IMR-90 (cell line): ENCODE measurements at regions not wholly inside any gene's neighbourhood (a gene's known extent, or its start where the extent isn't known, plus 50 kb on each side); places are given as distances from the start of the nearest gene placed in this dataset.

Experiments used
- ATAC-seq: fragments of 200-7000 bp; cut with Tn5 transposase; 2 replicates; pipeline ENCODE4 v1.9.1; 2020; ENCODE audit warnings: low read depth, mild to moderate bottlenecking, moderate library complexity
- BruUV-seq: library from RNA; stranded (reverse); fragments of 400-500 nt; replicated peaks from 2 replicates; lab custom pipeline; 2021; lab: Mats Ljungman, UMichigan
- CTCF ChIA-PET: fragments of 300-600 bp; formaldehyde crosslinking; extraction: SDS; loops from one replicate; lab custom pipeline; 2021; ENCODE audit warnings: antibody characterized with exemption; lab: Yijun Ruan, JAX
- POLR2A ChIA-PET: fragments of 300-600 bp; sonication (Branson Sonifier 250); formaldehyde crosslinking; loops from one replicate; lab custom pipeline; 2022; ENCODE audit warnings: antibody characterized with exemption; ENCODE audit not compliant: unreplicated experiment; lab: Charles Lee
- DNase-seq: peaks from one replicate; pipeline ENCODE4 v3.0.0; 2013
- H2AFZ ChIP-seq: replicated peaks from 2 replicates; pipeline ENCODE3; 2013; ENCODE audit warnings: low read length, mild to moderate bottlenecking; ENCODE audit not compliant: poor library complexity
- H2AK5ac ChIP-seq: 2 replicates; pipeline ENCODE4 v1.6.1; 2013; ENCODE audit warnings: low read depth, low read length, inconsistent platforms
- H2AK9ac ChIP-seq: replicated peaks from 2 replicates; pipeline ENCODE3; 2013; ENCODE audit warnings: mild to moderate bottlenecking, low read depth, low read length, moderate library complexity; ENCODE audit not compliant: poor library complexity
- H2BK120ac ChIP-seq: 2 replicates; pipeline ENCODE4 v1.6.1; 2013; ENCODE audit warnings: low read depth, low read length, inconsistent platforms
- H2BK15ac ChIP-seq: 3 replicates; pipeline ENCODE4 v1.6.1; 2013; ENCODE audit warnings: low read depth, low read length, inconsistent platforms
- H2BK20ac ChIP-seq: 2 replicates; pipeline ENCODE4 v1.6.1; 2013; ENCODE audit warnings: low read depth, mild to moderate bottlenecking, inconsistent platforms, low read length, moderate library complexity
- H2BK5ac ChIP-seq: 2 replicates; pipeline ENCODE4 v1.6.1; 2013; ENCODE audit warnings: mild to moderate bottlenecking, low read depth, low read length, inconsistent platforms; ENCODE audit not compliant: poor library complexity, severe bottlenecking
- H3K14ac ChIP-seq: replicated peaks from 2 replicates; pipeline ENCODE4 v1.6.1; 2013; ENCODE audit warnings: low read depth, low read length, inconsistent platforms
- H3K18ac ChIP-seq: 2 replicates; pipeline ENCODE4 v1.6.1; 2013; ENCODE audit warnings: low read depth, low read length, control low read depth
- H3K23ac ChIP-seq: 2 replicates; pipeline ENCODE4 v1.6.1; 2013; ENCODE audit warnings: low read depth, low read length, inconsistent platforms
- H3K27ac ChIP-seq: 2 replicates; pipeline ENCODE4 v1.5.1; 2013; ENCODE audit warnings: mild to moderate bottlenecking, control low read depth, low read length; ENCODE audit not compliant: insufficient read depth
- H3K27me3 ChIP-seq: 2 replicates; pipeline ENCODE4 v1.6.1; 2013; ENCODE audit warnings: low read length; ENCODE audit not compliant: control insufficient read depth, insufficient read depth
- H3K36me3 ChIP-seq: 2 replicates; pipeline ENCODE4 v1.6.1; 2013; ENCODE audit warnings: low read length, mixed read lengths; ENCODE audit not compliant: control insufficient read depth, insufficient read depth
- H3K4ac ChIP-seq: 2 replicates; pipeline ENCODE4 v1.6.1; 2013; ENCODE audit warnings: low read depth, low read length, inconsistent platforms
- H3K4me1 ChIP-seq: 2 replicates; pipeline ENCODE4 v1.6.1; 2013; ENCODE audit warnings: low read length, mixed read lengths; ENCODE audit not compliant: control insufficient read depth, insufficient read depth
- H3K4me2 ChIP-seq: 2 replicates; pipeline ENCODE4 v1.6.1; 2013; ENCODE audit warnings: low read depth, mild to moderate bottlenecking, control low read depth, low read length, moderate library complexity
- H3K4me3 ChIP-seq: 2 replicates; pipeline ENCODE4 v1.5.1; 2013; ENCODE audit warnings: low read depth, mild to moderate bottlenecking, control low read depth, low read length, moderate library complexity; ENCODE audit not compliant: insufficient read depth
- H3K56ac ChIP-seq: 2 replicates; pipeline ENCODE4 v1.6.1; 2013; ENCODE audit warnings: low read length, inconsistent platforms; ENCODE audit not compliant: insufficient read depth; ENCODE audit errors: extremely low read depth
- H3K79me1 ChIP-seq, 2 experiments: 2 replicates each; pipeline ENCODE4 v1.6.1; 2013; ENCODE audit warnings: low read length in 2 of 2, inconsistent platforms in 1 of 2, low read depth in 1 of 2
- H3K9ac ChIP-seq: 2 replicates; pipeline ENCODE4 v1.6.1; 2013; ENCODE audit warnings: low read depth, low read length, control low read depth
- H3K9me1 ChIP-seq: 2 replicates; pipeline ENCODE4 v1.6.1; 2013; ENCODE audit warnings: low read length, inconsistent platforms; ENCODE audit not compliant: insufficient read depth
- H3K9me3 ChIP-seq: 2 replicates; pipeline ENCODE4 v1.6.1; 2013; ENCODE audit warnings: low read length; ENCODE audit not compliant: control insufficient read depth, insufficient read depth
- H4K20me1 ChIP-seq: 2 replicates; pipeline ENCODE4 v1.6.1; 2013; ENCODE audit warnings: low read length, inconsistent platforms; ENCODE audit not compliant: insufficient read depth
- H4K5ac ChIP-seq: 2 replicates; pipeline ENCODE4 v1.6.1; 2013; ENCODE audit warnings: mild to moderate bottlenecking, low read depth, low read length, control low read depth
- H4K8ac ChIP-seq, 2 experiments: 2 replicates each; pipeline ENCODE4 v1.6.1; 2013; ENCODE audit warnings: low read depth in 2 of 2, low read length in 2 of 2, control low read depth in 1 of 2, inconsistent platforms in 1 of 2
- H4K91ac ChIP-seq: 2 replicates; pipeline ENCODE4 v1.6.1; 2013; ENCODE audit warnings: low read depth, low read length, inconsistent platforms; ENCODE audit not compliant: insufficient read depth
- CEBPB ChIP-seq: IDR thresholded peaks from 2 replicates; pipeline ENCODE4 v1.6.1; 2012; ENCODE audit warnings: low read depth, low read length, improper control_type of control experiment
- MXI1 ChIP-seq: IDR thresholded peaks from 2 replicates; pipeline ENCODE4 v1.6.1; 2012; ENCODE audit warnings: low read depth, mild to moderate bottlenecking, low read length, moderate library complexity, borderline replicate concordance
- RFX5 ChIP-seq: IDR thresholded peaks from 2 replicates; pipeline ENCODE4 v1.8.0; 2012; ENCODE audit warnings: low read depth, mild to moderate bottlenecking, low read length, moderate library complexity
- WGBS, 2 experiments: methylation state at CpG; one replicate each; pipeline versions ENCODE4 v1.1.5 to v1.1.7; 2013; ENCODE audit warnings: missing lambda C conversion rate in 2 of 2; ENCODE audit not compliant: insufficient read length in 1 of 2; ENCODE audit errors: extremely low coverage in 2 of 2; 5-methylcytosine and 5-hydroxymethylcytosine counted together
- dilution Hi-C: fragments of 300-500 bp; cut with HindIII; formaldehyde crosslinking; loops from one replicate; pipeline ENCODE4 v1.14.3; 2018; ENCODE audit warnings: low sequenced_read_pairs; ENCODE audit not compliant: unreplicated experiment
- in situ Hi-C: fragments of 300-500 bp; cut with MboI; formaldehyde crosslinking; loops from 3 replicates; pipeline ENCODE4 v1.14.3; 2019; ENCODE audit warnings: low sequenced_read_pairs, inconsistent platforms, mixed read lengths
- intact Hi-C: fragments of 100-400 bp; cut with micrococcal nuclease; formaldehyde crosslinking; loops from 2 replicates; pipeline ENCODE4 v1.10.0; 2022

DNA sequence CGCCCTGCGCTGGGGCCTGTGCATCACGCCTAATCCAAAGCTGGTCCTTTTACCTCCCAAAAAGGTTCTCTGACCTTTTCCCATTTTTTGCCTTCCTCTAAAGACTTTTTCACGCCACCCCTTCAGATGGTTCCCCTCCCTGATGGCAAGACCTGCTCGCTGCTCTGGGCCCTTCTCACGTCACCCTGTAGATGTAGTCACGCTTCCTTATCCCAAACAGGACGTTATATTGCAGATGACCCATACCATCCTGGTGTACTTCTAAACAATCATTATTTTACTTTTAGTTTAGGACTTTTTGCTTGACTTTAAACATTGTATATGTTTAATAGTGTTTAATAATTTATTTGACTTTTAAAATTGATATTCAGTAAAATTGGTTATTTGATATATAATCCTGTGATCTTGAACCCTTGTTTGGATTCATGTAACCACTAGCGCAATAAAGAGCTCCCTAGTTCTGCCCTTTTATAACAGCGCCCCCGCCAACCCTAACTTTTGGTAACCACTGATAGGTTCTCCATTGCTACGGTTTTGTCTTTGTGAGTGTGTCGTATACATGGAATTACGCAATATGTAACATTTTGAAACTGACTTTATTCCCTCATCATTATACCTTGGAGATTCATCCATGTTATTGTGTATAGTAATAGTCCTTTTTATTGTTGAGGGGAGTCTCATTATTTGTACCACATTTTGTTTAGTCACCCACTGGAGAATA, 159.0 kb upstream of the CHRNA7 start:
- in situ Hi-C loops (no loop called here), dilution Hi-C loops (no loop called here), intact Hi-C loops (no loop called here)
- 38% methylated on average over 6 of the region's 14 CpGs; no CpG with 5 or more reads in 1 of the 2 experiments for WGBS, 2 experiments
- H2BK15ac ChIP-seq, result no peak overlapping the region
- no TSS peak for BruUV-seq
- H3K18ac ChIP-seq, result no peak overlapping the region
- ChIA-PET POLR2A (no interaction called here), CTCF (no interaction called here)
- H3K36me3 ChIP-seq, result no peaks in the 10 kb centered on the region
- H3K27me3 ChIP-seq, result peaks cover 5% of the 10 kb centered on the region; the same call in 1 of the 2 replicates
- peak overlapping the region; percentile 51 for H3K4me3 ChIP-seq
- no peaks in the 10 kb centered on the region for H3K4me1 ChIP-seq
- H2BK5ac ChIP-seq, result no peak overlapping the region
- no peak for DNase-seq
- H3K56ac ChIP-seq, result no peak overlapping the region
- peak overlapping the region; percentile 93 for H2AFZ ChIP-seq
- H3K27ac ChIP-seq, result no peak overlapping the region; the same call in 1 of the 2 replicates
- H3K4ac ChIP-seq, result no peak overlapping the region
- no peak overlapping the region for H2AK9ac ChIP-seq
- no peak overlapping the region for H4K91ac ChIP-seq
- no peak overlapping the region for H2AK5ac ChIP-seq
- no peaks in the 10 kb centered on the region for H3K9me3 ChIP-seq
- no peak for TF ChIP-seq MXI1
- TF ChIP-seq RFX5, result no peak
- peak; percentile 95 for TF ChIP-seq CEBPB
- H3K9me1 ChIP-seq, result no peaks in the 10 kb centered on the region
- no peak overlapping the region for H2BK120ac ChIP-seq
- H4K20me1 ChIP-seq, result no peaks in the 10 kb centered on the region
- H3K79me1 ChIP-seq, result no peaks in the 10 kb centered on the region
- H4K5ac ChIP-seq, result no peak overlapping the region
- no peak overlapping the region; a peak in 1 of 4 replicates for H4K8ac ChIP-seq
- peak overlapping the region; percentile 31; the same call in 1 of the 2 replicates for H3K9ac ChIP-seq
- ATAC-seq, result no peak
- H3K4me2 ChIP-seq, result peak overlapping the region; percentile 71
- no peak overlapping the region for H2BK20ac ChIP-seq
- H3K14ac ChIP-seq, result no peak overlapping the region
- H3K23ac ChIP-seq, result no peak overlapping the region
